H9 (cell line): ENCODE measurements at regions not wholly inside any gene's neighbourhood (a gene's known extent, or its start where the extent isn't known, plus 50 kb on each side); places are given as distances from the start of the nearest gene placed in this dataset.

Experiments
- DNase-seq: peaks from one replicate; pipeline ENCODE4 v3.0.0-alpha.2; 2017
- H2AFZ ChIP-seq: one replicate; pipeline ENCODE4 v1.6.1; 2013; ENCODE audit warnings: mild to moderate bottlenecking, low read length, control low read depth, moderate library complexity
- H2AK5ac ChIP-seq: 2 replicates; pipeline ENCODE4 v1.6.1; 2013; ENCODE audit warnings: low read length, control low read depth, mixed read lengths; ENCODE audit not compliant: insufficient read length
- H2BK120ac ChIP-seq: one replicate; pipeline ENCODE4 v1.6.1; 2013; ENCODE audit warnings: low read depth, mild to moderate bottlenecking, low read length, control low read depth, inconsistent platforms; ENCODE audit not compliant: poor library complexity, severe bottlenecking
- H2BK12ac ChIP-seq: 2 replicates; pipeline ENCODE4 v1.6.1; 2013; ENCODE audit warnings: low read length, control low read depth, mixed read lengths, low read depth; ENCODE audit not compliant: insufficient read length
- H2BK15ac ChIP-seq: 2 replicates; pipeline ENCODE4 v1.6.1; 2013; ENCODE audit warnings: low read depth, low read length, control low read depth
- H2BK20ac ChIP-seq: one replicate; pipeline ENCODE4 v1.6.1; 2013; ENCODE audit warnings: low read depth, mild to moderate bottlenecking, low read length, control low read depth, inconsistent platforms; ENCODE audit not compliant: poor library complexity, severe bottlenecking
- H2BK5ac ChIP-seq: 2 replicates; pipeline ENCODE4 v1.6.1; 2013; ENCODE audit warnings: low read length, control low read depth, mixed read lengths; ENCODE audit not compliant: insufficient read length
- H3K14ac ChIP-seq: 2 replicates; pipeline ENCODE4 v1.6.1; 2013; ENCODE audit warnings: low read length, control low read depth; ENCODE audit not compliant: insufficient read depth
- H3K18ac ChIP-seq: 2 replicates; pipeline ENCODE4 v1.6.1; 2013; ENCODE audit warnings: low read depth, mild to moderate bottlenecking, mixed read lengths, low read length, control low read depth; ENCODE audit not compliant: insufficient read length
- H3K23ac ChIP-seq: 2 replicates; pipeline ENCODE4 v1.6.1; 2013; ENCODE audit warnings: low read length, control low read depth, mixed read lengths, low read depth; ENCODE audit not compliant: insufficient read length
- H3K23me2 ChIP-seq: 2 replicates; pipeline ENCODE4 v1.6.1; 2013; ENCODE audit warnings: low read depth, mild to moderate bottlenecking, mixed read lengths, low read length, control low read depth; ENCODE audit not compliant: insufficient read length, poor library complexity, severe bottlenecking
- H3K27ac ChIP-seq: 2 replicates; pipeline ENCODE4 v1.5.1; 2013; ENCODE audit warnings: low read length, control low read depth, mixed read lengths, low read depth; ENCODE audit not compliant: insufficient read length
- H3K27me3 ChIP-seq: 2 replicates; pipeline ENCODE4 v1.6.1; 2013; ENCODE audit warnings: low read length, control low read depth, inconsistent platforms; ENCODE audit not compliant: insufficient read depth
- H3K4ac ChIP-seq: 2 replicates; pipeline ENCODE4 v1.6.1; 2013; ENCODE audit warnings: low read depth, mild to moderate bottlenecking, control low read depth, inconsistent platforms, low read length, moderate library complexity
- H3K4me1 ChIP-seq: 2 replicates; pipeline ENCODE4 v1.6.1; 2013; ENCODE audit warnings: low read length, control low read depth, inconsistent platforms; ENCODE audit not compliant: insufficient read depth
- H3K4me2 ChIP-seq: 2 replicates; pipeline ENCODE4 v1.6.1; 2013; ENCODE audit warnings: low read length, control low read depth, mixed read lengths; ENCODE audit not compliant: insufficient read length, insufficient read depth
- H3K56ac ChIP-seq: 2 replicates; pipeline ENCODE4 v1.6.1; 2013; ENCODE audit warnings: low read depth, mild to moderate bottlenecking, mixed read lengths, low read length, control low read depth; ENCODE audit not compliant: insufficient read length
- H3K79me1 ChIP-seq: 2 replicates; pipeline ENCODE4 v1.6.1; 2013; ENCODE audit warnings: low read depth, mild to moderate bottlenecking, moderate library complexity, low read length, control low read depth, inconsistent platforms; ENCODE audit not compliant: insufficient read depth, poor library complexity, severe bottlenecking
- H3K79me2 ChIP-seq: 2 replicates; pipeline ENCODE4 v1.6.1; 2013; ENCODE audit warnings: low read length, control low read depth, inconsistent platforms; ENCODE audit not compliant: insufficient read depth
- H3K9ac ChIP-seq: 2 replicates; pipeline ENCODE4 v1.6.1; 2013; ENCODE audit warnings: low read length, control low read depth, mixed read lengths; ENCODE audit not compliant: insufficient read length; ENCODE audit errors: extremely low read depth
- H3K9me3 ChIP-seq: one replicate; pipeline ENCODE4 v1.6.1; 2013; ENCODE audit warnings: low read depth, low read length, inconsistent platforms; ENCODE audit not compliant: control insufficient read depth
- H3T11ph ChIP-seq: one replicate; pipeline ENCODE4 v1.6.1; 2013; ENCODE audit warnings: mild to moderate bottlenecking, low read length, control low read depth, inconsistent platforms
- H4K20me1 ChIP-seq: one replicate; pipeline ENCODE4 v1.6.1; 2013; ENCODE audit not compliant: control insufficient read depth, insufficient read length, insufficient read depth
- H4K5ac ChIP-seq: 2 replicates; pipeline ENCODE4 v1.6.1; 2013; ENCODE audit warnings: low read depth, mild to moderate bottlenecking, mixed read lengths, low read length, control low read depth; ENCODE audit not compliant: insufficient read length
- H4K8ac ChIP-seq: replicated peaks from 2 replicates; pipeline ENCODE4 v1.6.1; 2013; ENCODE audit warnings: low read length, control low read depth, mixed read lengths, low read depth; ENCODE audit not compliant: insufficient read length
- H4K91ac ChIP-seq: 2 replicates; pipeline ENCODE4 v1.6.1; 2013; ENCODE audit warnings: low read depth, mild to moderate bottlenecking, moderate library complexity, mixed read lengths, low read length, control low read depth; ENCODE audit not compliant: insufficient read length
- H3K27ac Mint-ChIP-seq, 3 experiments: 2 replicates in 2 of 3; 3 replicates in 1 of 3; pipeline ENCODE4 v1.8.0; 2020 to 2021; ENCODE audit warnings: mixed read lengths in 3 of 3, mild to moderate bottlenecking in 1 of 3, moderate library complexity in 1 of 3
- H3K27me3 Mint-ChIP-seq: 2 replicates; pipeline ENCODE4 v1.8.0; 2021; ENCODE audit warnings: low read depth, mild to moderate bottlenecking, moderate library complexity, mixed read lengths
- H3K36me3 Mint-ChIP-seq, 3 experiments: 2 replicates in 2 of 3; 3 replicates in 1 of 3; pipeline ENCODE4 v1.8.0; 2020 to 2021; ENCODE audit warnings: low read depth in 3 of 3, mixed read lengths in 3 of 3; ENCODE audit not compliant: insufficient read depth in 1 of 3
- H3K4me1 Mint-ChIP-seq, 2 experiments: 2 replicates each; pipeline ENCODE4 v1.8.0; 2020; ENCODE audit warnings: mixed read lengths in 2 of 2
- H3K4me3 Mint-ChIP-seq, 2 experiments: 2 replicates in 1 of 2; 3 replicates in 1 of 2; pipeline ENCODE4 v1.8.0; 2020 to 2021; ENCODE audit warnings: mild to moderate bottlenecking in 2 of 2, mixed read lengths in 2 of 2, moderate library complexity in 1 of 2
- H3K9me3 Mint-ChIP-seq, 2 experiments: 2 replicates in 1 of 2; 3 replicates in 1 of 2; pipeline ENCODE4 v1.8.0; 2020; ENCODE audit warnings: mild to moderate bottlenecking in 2 of 2, mixed read lengths in 2 of 2, moderate library complexity in 1 of 2
- WGBS: extraction: QIAGEN DNeasy Blood & Tissue Kit; methylation state at CpG from one replicate; pipeline ENCODE4 v1.1.7; 2013; ENCODE audit warnings: missing lambda C conversion rate, low lambda C conversion rate, mixed read lengths; ENCODE audit not compliant: insufficient read length; ENCODE audit errors: extremely low coverage; 5-methylcytosine and 5-hydroxymethylcytosine counted together
- TF ChIP-seq, protein P1 (sequence below): fragments of 200-600 bp; sonication (generic); conservative IDR thresholded peaks from 3 replicates; pipeline ENCODE4 v1.8.0; 2021; ENCODE audit warnings: antibody characterized with exemption, mild to moderate bottlenecking

DNA sequence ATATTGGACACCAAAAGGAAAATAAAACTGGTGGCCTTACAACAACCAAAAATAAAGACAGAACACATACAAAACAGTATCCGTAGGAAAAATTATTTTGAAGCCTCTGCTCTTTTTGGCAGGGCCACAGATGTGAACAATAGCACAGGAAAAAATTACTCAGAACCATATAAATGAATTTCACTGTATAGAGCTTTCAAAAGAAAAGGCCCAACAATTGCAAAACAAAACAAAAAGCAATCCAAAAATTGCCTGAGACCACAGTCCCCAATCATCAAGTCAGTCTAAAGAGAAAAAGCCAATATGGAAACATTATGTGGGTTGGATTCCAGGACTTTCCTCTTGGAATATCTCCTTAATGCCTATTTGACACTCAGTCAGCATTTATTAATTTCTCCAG is 243.8 kb downstream of the CEMIP2 start:
- H2BK5ac ChIP-seq = no peak overlapping the region
- no peak overlapping the region for H3K27ac ChIP-seq
- H3K9ac ChIP-seq = no peak overlapping the region
- TF ChIP-seq, protein P1, sequence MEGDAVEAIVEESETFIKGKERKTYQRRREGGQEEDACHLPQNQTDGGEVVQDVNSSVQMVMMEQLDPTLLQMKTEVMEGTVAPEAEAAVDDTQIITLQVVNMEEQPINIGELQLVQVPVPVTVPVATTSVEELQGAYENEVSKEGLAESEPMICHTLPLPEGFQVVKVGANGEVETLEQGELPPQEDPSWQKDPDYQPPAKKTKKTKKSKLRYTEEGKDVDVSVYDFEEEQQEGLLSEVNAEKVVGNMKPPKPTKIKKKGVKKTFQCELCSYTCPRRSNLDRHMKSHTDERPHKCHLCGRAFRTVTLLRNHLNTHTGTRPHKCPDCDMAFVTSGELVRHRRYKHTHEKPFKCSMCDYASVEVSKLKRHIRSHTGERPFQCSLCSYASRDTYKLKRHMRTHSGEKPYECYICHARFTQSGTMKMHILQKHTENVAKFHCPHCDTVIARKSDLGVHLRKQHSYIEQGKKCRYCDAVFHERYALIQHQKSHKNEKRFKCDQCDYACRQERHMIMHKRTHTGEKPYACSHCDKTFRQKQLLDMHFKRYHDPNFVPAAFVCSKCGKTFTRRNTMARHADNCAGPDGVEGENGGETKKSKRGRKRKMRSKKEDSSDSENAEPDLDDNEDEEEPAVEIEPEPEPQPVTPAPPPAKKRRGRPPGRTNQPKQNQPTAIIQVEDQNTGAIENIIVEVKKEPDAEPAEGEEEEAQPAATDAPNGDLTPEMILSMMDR = no peak
- no peaks in the 10 kb centered on the region for H3K27me3 ChIP-seq
- no peak overlapping the region for H3K18ac ChIP-seq
- no peak overlapping the region for H3T11ph ChIP-seq
- DNase-seq = no peak
- H3K79me2 ChIP-seq = no peaks in the 10 kb centered on the region
- Mint-ChIP-seq H3K27ac (no peak overlapping the region), H3K27me3 (no peaks in the 10 kb centered on the region; the same call in 1 of the 2 replicates), H3K9me3 (no peaks in the 10 kb centered on the region), H3K4me3 (no peak overlapping the region), H3K4me1 (peaks cover 4% of the 10 kb centered on the region in 2 experiments; a peak in 3 of 4 replicates), H3K36me3 (no peaks in the 10 kb centered on the region)
- H4K8ac ChIP-seq = no peak overlapping the region
- H3K23ac ChIP-seq = no peak overlapping the region
- no peak overlapping the region for H3K4me2 ChIP-seq
- H3K4ac ChIP-seq = no peak overlapping the region
- no peak overlapping the region for H2AFZ ChIP-seq
- H2BK20ac ChIP-seq = no peak overlapping the region
- no peaks in the 10 kb centered on the region for H3K79me1 ChIP-seq
- H3K56ac ChIP-seq = no peak overlapping the region
- H4K5ac ChIP-seq = no peak overlapping the region
- H3K4me1 ChIP-seq = no peaks in the 10 kb centered on the region; the same call in 1 of the 2 replicates
- H4K91ac ChIP-seq = no peak overlapping the region
- H2BK12ac ChIP-seq = no peak overlapping the region
- H2BK120ac ChIP-seq = no peak overlapping the region
- WGBS = no CpG with 5 or more reads among the region's 1 CpG
- no peaks in the 10 kb centered on the region for H3K23me2 ChIP-seq
- H3K14ac ChIP-seq = no peak overlapping the region
- H4K20me1 ChIP-seq = no peaks in the 10 kb centered on the region
- H2AK5ac ChIP-seq = no peak overlapping the region
- H3K9me3 ChIP-seq = no peaks in the 10 kb centered on the region
- no peak overlapping the region for H2BK15ac ChIP-seq
